HepG2 (cell line): ENCODE measurements at regions not wholly inside any gene's neighbourhood (a gene's known extent, or its start where the extent isn't known, plus 50 kb on each side); places are given as distances from the start of the nearest gene placed in this dataset.

Source experiments
- ATAC-seq: fragments of 200-7000 bp; cut with Tn5 transposase; 3 replicates; pipeline ENCODE4 v1.9.1; 2020; ENCODE audit warnings: mild to moderate bottlenecking, moderate library complexity
- BruUV-seq: library from RNA; stranded (reverse); fragments of 400-500 nt; replicated peaks from 2 replicates; lab custom pipeline; 2021; lab: Mats Ljungman, UMichigan
- CTCF ChIA-PET: fragments of 300-600 bp; formaldehyde crosslinking; extraction: SDS; loops from one replicate; lab custom pipeline; 2021; ENCODE audit warnings: low total read pairs, inconsistent platforms, low intra/inter-chr PET ratio; lab: Yijun Ruan, JAX
- POLR2A ChIA-PET: fragments of 350-600 bp; sonication (Branson Sonifier 250); formaldehyde crosslinking; loops from one replicate; lab custom pipeline; 2020; ENCODE audit warnings: antibody characterized with exemption, inconsistent platforms; lab: Yijun Ruan, JAX
- DNase-seq: peaks from one replicate; pipeline ENCODE4 v3.0.0-alpha.2; 2015; ENCODE audit warnings: low spot score
- FAIRE-seq: peaks from 3 replicates; lab custom pipeline; 2011; peaks lifted over from hg19 to GRCh38; lab: Jason Lieb, UNC
- H2AFZ ChIP-seq: one replicate; pipeline ENCODE4 v1.6.1; 2011; ENCODE audit warnings: low read length, inconsistent platforms
- H3K27ac ChIP-seq: fragments of 300-600 bp; 3 replicates; pipeline ENCODE4 v1.8.0; 2011; ENCODE audit warnings: mixed run types, mild to moderate bottlenecking, mixed read lengths, low read length, inconsistent platforms; ENCODE audit not compliant: insufficient read depth; ENCODE audit errors: extremely low read length
- H3K27me3 ChIP-seq, 2 experiments: fragments of 200-600 bp in 1 of 2; 2 replicates in 1 of 2; 3 replicates in 1 of 2; pipeline versions ENCODE4 v1.6.0 to v1.8.0; 2011; ENCODE audit warnings: low read length in 2 of 2, mild to moderate bottlenecking in 2 of 2, moderate library complexity in 2 of 2, inconsistent platforms in 1 of 2; ENCODE audit not compliant: insufficient read depth in 2 of 2, control insufficient read depth in 1 of 2
- H3K36me3 ChIP-seq, 2 experiments: fragments of 200-600 bp in 1 of 2; replicated peaks in 1 of 2; 2 replicates in 1 of 2; 3 replicates in 1 of 2; pipeline versions ENCODE4 v1.5.1 to v1.8.0; 2011; ENCODE audit warnings: low read length in 2 of 2, inconsistent platforms in 1 of 2; ENCODE audit not compliant: insufficient read depth in 2 of 2, control insufficient read depth in 1 of 2
- H3K4me1 ChIP-seq: 2 replicates; pipeline ENCODE4 v1.5.1; 2012; ENCODE audit warnings: low read length, inconsistent platforms; ENCODE audit not compliant: insufficient read depth
- H3K4me2 ChIP-seq: 2 replicates; pipeline ENCODE4 v1.6.0; 2011; ENCODE audit warnings: low read depth, low read length, inconsistent platforms
- H3K4me3 ChIP-seq, 3 experiments: fragments of 200-600 bp in 1 of 3; sonication (generic), shearing (Covaris generic) in 1 of 3; replicated peaks in 1 of 3; 2 replicates each; pipeline ENCODE4 v1.5.1; 2011 to 2016; ENCODE audit warnings: low read length in 3 of 3, inconsistent platforms in 2 of 3, low read depth in 2 of 3, mild to moderate bottlenecking in 2 of 3, control low read depth in 1 of 3, mixed read lengths in 1 of 3; ENCODE audit not compliant: insufficient read depth in 1 of 3
- H3K79me2 ChIP-seq: one replicate; pipeline ENCODE4 v1.6.1; 2011; ENCODE audit warnings: low read length, inconsistent platforms; ENCODE audit not compliant: insufficient read depth
- H3K9ac ChIP-seq: 2 replicates; pipeline ENCODE4 v1.6.0; 2011; ENCODE audit warnings: mild to moderate bottlenecking, low read depth, low read length, inconsistent platforms; ENCODE audit not compliant: insufficient read depth
- H3K9me3 ChIP-seq: 2 replicates; pipeline ENCODE4 v1.5.1; 2012; ENCODE audit warnings: mild to moderate bottlenecking, low read length
- H4K20me1 ChIP-seq: 2 replicates; pipeline ENCODE4 v1.6.0; 2011; ENCODE audit warnings: inconsistent platforms, mild to moderate bottlenecking, low read length, moderate library complexity; ENCODE audit not compliant: insufficient read depth
- CREM ChIP-seq, 2 experiments: sonication (generic) in 1 of 2; formaldehyde crosslinking in 1 of 2; IDR thresholded peaks; 2 replicates each; pipeline versions ENCODE4 v1.4.0 to v1.6.1; 2016 to 2020; ENCODE audit warnings: antibody characterized with exemption in 1 of 2, mild to moderate bottlenecking in 1 of 2, missing genetic modification reagents in 1 of 2
- JUND ChIP-seq: sonication (generic); formaldehyde crosslinking; IDR thresholded peaks from 2 replicates; pipeline ENCODE4 v1.8.0; 2022; ENCODE audit warnings: mild to moderate bottlenecking, missing genetic modification reagents
- MTA1 ChIP-seq: sonication (generic); formaldehyde crosslinking; IDR thresholded peaks from 2 replicates; pipeline ENCODE4 v1.4.0; 2020; ENCODE audit warnings: missing genetic modification reagents, mild to moderate bottlenecking, borderline replicate concordance
- THYN1 ChIP-seq: sonication (generic); formaldehyde crosslinking; IDR thresholded peaks from 2 replicates; pipeline ENCODE4 v1.8.1; 2023; ENCODE audit warnings: low read depth, mild to moderate bottlenecking, moderate library complexity, missing genetic modification reagents, borderline replicate concordance
- ZNF33A ChIP-seq: sonication (generic); formaldehyde crosslinking; IDR thresholded peaks from 2 replicates; pipeline ENCODE4 v1.5.1; 2020; ENCODE audit warnings: missing genetic modification reagents, mild to moderate bottlenecking, moderate library complexity, borderline replicate concordance
- ZNF430 ChIP-seq: sonication (generic); formaldehyde crosslinking; IDR thresholded peaks from 2 replicates; pipeline ENCODE4 v1.9.0; 2021; ENCODE audit warnings: mild to moderate bottlenecking, missing genetic modification reagents
- ZNF775 ChIP-seq: sonication (generic); formaldehyde crosslinking; IDR thresholded peaks from 2 replicates; pipeline ENCODE4 v1.4.0; 2020; ENCODE audit warnings: missing genetic modification reagents, mild to moderate bottlenecking, moderate library complexity, borderline replicate concordance
- WGBS: methylation state at CpG from one replicate; pipeline ENCODE4 v1.1.6; 2017; ENCODE audit warnings: low lambda C conversion rate; 5-methylcytosine and 5-hydroxymethylcytosine counted together
- in situ Hi-C: cut with HindIII; loops from 2 replicates; pipeline ENCODE4 v1.10.0; 2017; ENCODE audit warnings: low pct_unique_long_range_greater_than_20kb; ENCODE audit not compliant: extremely low pct_ligation_motif_present
- intact Hi-C: fragments of 100-400 bp; cut with micrococcal nuclease; formaldehyde crosslinking; loops from one replicate; pipeline ENCODE4 v1.10.0; 2022; ENCODE audit not compliant: unreplicated experiment
- TF ChIP-seq, protein P1 (sequence below): sonication (generic); formaldehyde crosslinking; conservative IDR thresholded peaks from 2 replicates; pipeline ENCODE4 v1.4.0; 2020; ENCODE audit warnings: missing genetic modification reagents
- TF ChIP-seq, protein P2 (sequence below): conservative IDR thresholded peaks from 2 replicates; pipeline ENCODE4 v1.6.1; 2018; ENCODE audit warnings: missing genetic modification reagents

DNA sequence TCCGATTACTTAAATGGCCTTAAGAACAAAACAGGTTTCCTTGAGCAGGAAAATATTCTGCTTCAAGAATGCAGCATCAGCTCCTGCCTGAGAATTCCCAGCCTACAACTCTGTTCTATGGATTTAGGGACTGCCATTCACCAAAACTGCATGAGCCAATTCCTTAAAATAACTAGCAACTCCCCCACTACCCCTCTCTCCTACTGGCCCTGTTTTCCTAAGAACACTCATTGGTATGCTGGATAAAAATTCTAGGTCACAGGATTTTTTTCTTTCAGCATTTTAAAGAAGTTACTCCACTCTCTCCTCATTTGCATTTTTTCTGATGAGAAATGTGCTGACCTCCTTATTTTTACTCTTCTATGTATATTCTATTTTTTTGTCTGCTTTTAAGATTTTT is 347.1 kb downstream of the IDS start:
- ChIA-PET CTCF (no interaction called here), POLR2A (no interaction called here)
- Histone ChIP-seq H3K36me3 (no peaks in the 10 kb centered on the region), H3K79me2 (no peaks in the 10 kb centered on the region), H3K4me1 (no peaks in the 10 kb centered on the region), H3K9ac (no peak overlapping the region), H3K4me2 (no peak overlapping the region), H4K20me1 (no peaks in the 10 kb centered on the region), H3K9me3 (peaks cover 12% of the 10 kb centered on the region; the same call in 1 of the 2 replicates), H3K27me3 (no peaks in the 10 kb centered on the region), H3K27ac (no peak overlapping the region), H2AFZ (no peak overlapping the region), H3K4me3 (no peak overlapping the region)
- FAIRE-seq (no peak), DNase-seq (no peak), ATAC-seq (no peak)
- in situ Hi-C loops, result no loop called here
- intact Hi-C loops, result no loop called here
- BruUV-seq, result no TSS peak
- 0% methylated on average over 1 of the region's 1 CpG for WGBS
- TF ChIP-seq ZNF775 (CRISPR knock-in tag) (no peak), JUND (no peak), CREM (IDR thresholded peaks at IDR 0.05) (no peak), CREM (CRISPR knock-in tag; IDR thresholded peaks at IDR 0.05) (no peak), ZNF33A (CRISPR knock-in tag) (no peak), ZNF430 (CRISPR knock-in tag) (no peak), THYN1 (CRISPR knock-in tag) (no peak), MTA1 (CRISPR knock-in tag) (no peak)
- TF ChIP-seq, protein P1, sequence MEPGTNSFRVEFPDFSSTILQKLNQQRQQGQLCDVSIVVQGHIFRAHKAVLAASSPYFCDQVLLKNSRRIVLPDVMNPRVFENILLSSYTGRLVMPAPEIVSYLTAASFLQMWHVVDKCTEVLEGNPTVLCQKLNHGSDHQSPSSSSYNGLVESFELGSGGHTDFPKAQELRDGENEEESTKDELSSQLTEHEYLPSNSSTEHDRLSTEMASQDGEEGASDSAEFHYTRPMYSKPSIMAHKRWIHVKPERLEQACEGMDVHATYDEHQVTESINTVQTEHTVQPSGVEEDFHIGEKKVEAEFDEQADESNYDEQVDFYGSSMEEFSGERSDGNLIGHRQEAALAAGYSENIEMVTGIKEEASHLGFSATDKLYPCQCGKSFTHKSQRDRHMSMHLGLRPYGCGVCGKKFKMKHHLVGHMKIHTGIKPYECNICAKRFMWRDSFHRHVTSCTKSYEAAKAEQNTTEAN (CRISPR knock-in tag), result no peak
- TF ChIP-seq, protein P2, sequence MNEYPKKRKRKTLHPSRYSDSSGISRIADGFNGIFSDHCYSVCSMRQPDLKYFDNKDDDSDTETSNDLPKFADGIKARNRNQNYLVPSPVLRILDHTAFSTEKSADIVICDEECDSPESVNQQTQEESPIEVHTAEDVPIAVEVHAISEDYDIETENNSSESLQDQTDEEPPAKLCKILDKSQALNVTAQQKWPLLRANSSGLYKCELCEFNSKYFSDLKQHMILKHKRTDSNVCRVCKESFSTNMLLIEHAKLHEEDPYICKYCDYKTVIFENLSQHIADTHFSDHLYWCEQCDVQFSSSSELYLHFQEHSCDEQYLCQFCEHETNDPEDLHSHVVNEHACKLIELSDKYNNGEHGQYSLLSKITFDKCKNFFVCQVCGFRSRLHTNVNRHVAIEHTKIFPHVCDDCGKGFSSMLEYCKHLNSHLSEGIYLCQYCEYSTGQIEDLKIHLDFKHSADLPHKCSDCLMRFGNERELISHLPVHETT (CRISPR knock-in tag), result no peak
